ENCODE measurements at regions not wholly inside any gene's neighbourhood (a gene's known extent, or its start where the extent isn't known, plus 50 kb on each side); places are given as distances from the start of the nearest gene placed in this dataset.

GRCh38 chr17:54771409-54771915, 129.2 kb upstream of the TOM1L1 start:
- no peak for TF ChIP-seq CTCF (IDR thresholded peaks at IDR 0.05)
- TF ChIP-seq POLR2A (IDR thresholded peaks at IDR 0.05), result no peak

Measured in esophagus squamous epithelium (tissue), 4 donors.